GM03348 (cell line): ENCODE measurements at regions not wholly inside any gene's neighbourhood (a gene's known extent, or its start where the extent isn't known, plus 50 kb on each side); places are given as distances from the start of the nearest gene placed in this dataset.
"Not testable (repeated sequence)": the region's sequence is repeated elsewhere in the genome, so short reads cannot be mapped to it uniquely, and the experiment has no call there.

Source experiments
- DNase-seq: peaks from one replicate; pipeline ENCODE4 v3.0.0; 2012; ENCODE audit warnings: low spot score

DNA sequence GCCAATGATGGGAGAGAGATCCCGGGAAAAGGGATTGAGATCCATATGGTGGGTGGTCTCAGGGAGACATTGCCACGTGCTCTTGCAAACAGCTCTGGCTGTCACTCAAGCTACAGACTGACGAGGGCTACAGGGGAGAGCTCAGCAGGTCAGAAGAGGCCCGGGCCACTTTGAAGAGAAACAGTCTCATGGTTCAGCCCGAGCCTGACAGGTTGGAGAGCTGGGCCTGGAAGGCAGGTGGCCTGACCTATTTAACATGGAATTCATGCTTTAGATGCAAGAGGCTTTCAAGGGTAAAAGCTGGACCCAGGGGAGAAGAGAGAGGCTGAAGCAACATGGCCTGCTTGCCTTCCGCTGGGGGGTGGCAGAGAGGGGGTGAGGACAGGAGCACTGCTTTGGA lies 81.0 kb upstream of the BRD7 start:
- DNase-seq = no peak

DNA sequence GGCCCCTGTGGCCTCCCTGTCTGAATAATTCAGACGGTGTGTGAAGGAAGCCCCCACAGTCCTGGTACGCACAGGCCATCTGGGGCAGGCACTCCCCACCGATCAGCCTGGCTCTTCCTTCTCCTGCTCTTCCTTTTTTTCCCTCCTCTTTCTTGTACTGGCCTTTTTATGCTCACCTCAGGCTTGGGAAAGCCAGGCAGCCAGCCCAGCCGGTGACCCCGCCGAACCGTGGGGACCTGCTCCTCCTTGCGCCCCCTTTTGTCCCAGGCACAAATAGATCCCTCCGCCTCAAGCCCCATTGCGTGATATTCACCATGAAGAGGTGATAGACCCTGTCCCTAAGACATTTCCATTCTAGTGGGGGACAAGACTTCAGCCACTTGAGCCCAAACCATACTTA lies 80.2 kb upstream of the BRD7 start:
- DNase-seq = no peak

DNA sequence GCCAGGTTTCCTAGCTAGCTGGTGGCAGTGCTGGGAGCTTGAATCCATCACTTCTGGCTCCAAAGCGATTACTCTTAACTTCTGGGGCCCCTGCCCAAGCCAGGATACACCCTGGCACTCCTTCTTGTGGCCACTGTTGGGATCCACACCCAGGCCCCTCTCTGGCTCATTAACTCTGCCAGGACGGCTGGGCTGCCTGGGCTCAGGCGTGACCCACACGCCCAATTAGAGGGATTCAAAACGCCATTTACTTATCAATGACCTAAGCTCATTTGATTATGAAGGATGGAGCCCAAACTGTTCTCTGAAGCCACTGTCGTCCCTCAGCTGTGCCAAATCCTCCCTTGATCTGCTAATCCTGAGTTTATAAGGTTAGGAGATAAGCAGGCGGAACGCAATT lies 79.7 kb upstream of the BRD7 start:
- DNase-seq = no peak

DNA sequence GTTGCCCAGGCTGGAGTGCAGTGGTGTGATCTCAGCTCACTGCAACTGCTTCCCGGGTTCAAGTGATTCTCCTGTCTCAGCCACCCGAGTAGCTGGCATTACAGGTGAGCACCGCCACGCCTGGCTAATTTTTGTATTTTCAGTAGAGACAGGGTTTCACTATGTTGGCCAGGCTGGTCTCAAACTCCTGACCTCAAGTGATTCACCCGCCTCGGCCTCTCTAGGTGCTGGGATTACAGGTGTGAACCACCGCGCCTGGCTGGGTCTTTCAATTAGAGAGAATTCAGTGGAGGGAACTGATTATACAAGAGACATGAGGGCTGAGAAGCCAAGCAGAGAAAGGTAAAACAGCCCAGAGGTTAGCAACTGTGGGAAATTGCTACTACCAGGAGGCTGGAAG lies 78.6 kb upstream of the BRD7 start:
- DNase-seq = not testable (repeated sequence)

DNA sequence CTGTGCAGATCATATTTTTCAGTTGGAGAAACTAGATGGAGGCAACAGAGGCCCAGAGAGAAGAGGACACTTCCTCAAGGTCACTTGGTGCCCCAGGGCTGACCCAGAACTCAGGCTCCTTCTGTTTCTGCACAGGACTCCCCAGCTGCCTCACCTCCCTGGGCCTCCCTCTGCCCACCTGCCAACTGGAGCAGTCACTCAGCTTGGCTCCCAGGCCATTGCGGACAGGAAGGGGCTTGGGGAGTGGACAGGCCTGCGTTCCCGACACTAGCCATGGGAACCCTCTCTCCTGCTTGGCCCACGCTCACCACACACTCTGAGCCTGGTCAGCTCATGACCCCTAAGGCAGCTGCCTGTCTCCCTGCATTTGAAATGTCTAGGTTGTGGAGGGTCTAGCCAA lies 78.1 kb upstream of the BRD7 start:
- DNase-seq = no peak

DNA sequence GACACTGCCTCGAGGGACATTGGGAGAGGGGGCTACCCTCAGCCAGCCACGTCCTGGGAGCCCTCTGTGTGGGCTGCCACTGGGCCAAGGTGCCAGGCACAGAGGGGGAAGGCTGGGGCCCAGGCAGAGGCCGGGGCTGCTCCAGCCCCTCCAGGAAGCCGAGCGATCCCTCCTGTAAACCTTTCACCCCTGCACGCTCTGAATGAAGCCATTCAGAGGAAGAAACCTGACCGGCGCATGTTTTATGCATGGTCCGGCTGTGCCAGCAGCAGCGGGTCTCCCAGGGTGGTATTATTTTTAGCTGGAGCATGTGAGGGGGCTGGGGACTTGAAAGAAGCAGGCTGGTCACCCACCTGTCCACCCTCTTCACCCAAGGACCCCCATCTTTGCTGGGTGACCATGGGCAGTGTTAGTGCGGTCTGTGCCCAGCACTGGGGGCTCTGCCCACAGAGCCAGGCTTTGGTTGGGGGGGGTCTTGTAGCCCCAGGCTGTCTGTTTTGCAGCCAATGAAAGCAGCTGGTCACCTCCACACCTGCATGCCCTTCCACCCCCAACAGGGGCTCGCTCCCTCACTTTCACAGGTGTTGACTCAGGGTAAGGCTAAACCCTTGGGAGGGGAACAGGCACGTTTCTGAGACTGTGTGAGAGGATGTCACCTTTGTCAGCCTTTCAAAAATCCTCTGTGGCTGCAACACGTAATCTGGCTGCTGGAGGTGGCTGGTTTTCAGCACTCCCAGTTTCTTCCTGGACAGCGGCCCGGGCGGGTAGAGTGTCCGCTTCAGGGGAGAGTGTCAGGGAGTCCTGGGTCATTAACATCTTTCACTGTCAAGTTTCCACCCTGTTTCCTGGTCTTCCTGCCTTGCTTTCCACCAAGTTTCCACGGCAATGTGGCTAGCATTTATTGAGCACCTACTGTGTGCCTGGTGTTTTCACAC lies 77.1 kb upstream of the BRD7 start:
- no peak for DNase-seq

DNA sequence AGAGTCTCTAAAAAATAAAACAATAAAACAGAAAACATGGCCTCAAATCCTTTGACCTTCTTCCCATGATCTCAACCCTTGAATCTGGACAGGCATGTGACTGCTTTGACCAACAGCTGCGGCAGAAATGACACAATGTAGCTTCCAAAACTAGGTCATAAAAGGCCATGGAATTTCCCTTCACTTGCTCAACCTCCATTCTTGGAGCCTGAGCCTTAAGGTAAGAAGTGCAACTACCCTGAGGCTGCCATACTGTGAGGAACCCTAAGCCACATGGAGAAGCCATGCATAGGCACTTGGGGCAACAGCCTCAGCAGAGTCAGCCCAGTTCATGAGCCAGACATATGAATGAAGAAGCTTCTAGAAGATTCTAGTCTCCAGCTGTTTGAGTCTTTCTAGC lies 75.7 kb upstream of the BRD7 start:
- no peak for DNase-seq

DNA sequence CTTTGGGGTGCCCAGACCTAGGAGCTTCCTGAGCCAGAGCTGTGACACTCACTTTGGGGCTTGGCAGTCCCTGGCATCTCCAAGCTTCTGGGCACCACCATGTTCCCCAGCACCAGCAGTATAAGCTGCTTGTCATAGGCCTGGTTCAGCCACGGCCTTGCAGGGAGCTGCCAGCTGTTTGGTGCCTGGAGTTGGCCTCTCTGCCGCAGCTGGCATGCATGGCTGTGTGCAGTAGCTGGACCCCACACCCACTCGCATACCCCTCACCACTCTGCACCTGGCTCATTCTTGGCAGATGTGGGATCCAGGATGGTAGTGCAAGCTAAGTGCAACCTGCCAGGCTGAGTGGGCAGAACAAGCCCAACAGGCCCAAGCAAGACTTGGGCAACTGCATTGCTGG lies 73.4 kb upstream of the BRD7 start:
- DNase-seq = no peak

DNA sequence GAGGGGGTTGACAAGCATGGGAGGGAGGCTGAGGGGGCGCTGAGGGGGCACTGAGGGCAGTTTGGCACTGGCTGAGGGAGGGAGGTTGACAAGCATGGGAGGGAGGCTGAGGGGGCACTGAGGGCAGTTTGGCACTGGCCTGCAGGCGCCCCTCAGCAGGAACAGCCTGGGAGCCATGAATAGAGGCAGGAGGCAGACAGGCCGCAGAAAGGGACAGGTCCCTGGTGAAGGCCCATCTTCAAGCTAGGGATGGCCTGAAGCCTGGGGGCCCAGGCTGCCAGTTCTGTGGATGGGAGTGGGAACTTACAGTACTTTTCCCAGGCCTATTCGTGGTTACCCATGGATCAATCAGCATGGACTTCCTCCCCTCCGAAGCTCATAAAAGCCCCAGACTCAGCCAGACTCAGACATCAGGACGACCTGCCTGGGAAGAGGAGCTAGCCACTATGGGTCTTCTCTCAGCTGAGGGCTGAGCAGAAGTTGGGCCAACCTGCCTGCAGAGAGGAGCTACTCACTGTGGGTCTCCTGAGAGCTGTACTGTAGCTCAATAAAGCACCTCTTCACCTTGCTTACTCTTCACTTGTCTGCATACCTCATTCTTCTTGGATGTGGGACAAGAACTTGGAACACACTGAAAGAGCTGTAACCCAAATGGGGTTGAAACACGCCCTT lies 72.8 kb upstream of the BRD7 start:
- no peak for DNase-seq

DNA sequence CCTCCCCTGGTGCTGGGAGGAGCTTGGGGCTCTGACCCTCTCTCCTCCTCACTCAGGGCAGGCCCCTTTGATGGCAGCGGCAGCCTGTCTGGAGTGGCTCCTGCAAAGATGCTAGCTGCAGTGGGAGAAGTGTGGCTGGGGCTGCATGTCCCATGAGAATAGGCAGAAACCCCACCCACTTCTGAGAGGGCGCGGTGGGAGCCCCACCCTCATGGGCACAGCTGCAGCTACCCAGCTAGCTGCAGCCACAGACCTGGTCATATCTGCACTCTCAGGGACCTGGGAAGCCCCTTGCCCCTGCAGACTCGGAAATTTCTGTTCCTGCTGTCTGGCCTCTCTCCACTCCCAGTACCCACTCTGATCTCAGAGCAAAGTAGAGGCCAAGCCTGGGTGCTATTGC lies 72.2 kb upstream of the BRD7 start:
- DNase-seq = no peak

DNA sequence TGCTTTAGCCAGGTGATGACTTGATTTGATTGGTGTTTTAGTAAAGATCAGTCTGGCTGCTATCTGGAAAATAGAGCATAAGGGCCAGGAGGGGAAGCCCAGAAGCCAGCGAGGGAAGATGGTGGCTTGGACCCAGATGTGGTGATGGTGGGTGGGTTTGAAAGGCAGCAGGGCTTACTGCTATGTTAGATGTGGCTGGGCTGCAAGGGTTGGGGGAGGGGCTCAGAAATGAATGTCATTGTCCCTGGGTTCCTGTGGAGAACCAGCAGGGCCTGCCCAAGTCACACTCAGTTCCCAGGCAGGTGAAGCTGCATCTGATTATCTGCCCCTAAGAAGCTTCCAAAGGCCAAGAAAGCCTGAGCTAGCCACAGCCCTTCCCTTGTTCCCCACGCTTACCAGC lies 71.7 kb upstream of the BRD7 start:
- no peak for DNase-seq

DNA sequence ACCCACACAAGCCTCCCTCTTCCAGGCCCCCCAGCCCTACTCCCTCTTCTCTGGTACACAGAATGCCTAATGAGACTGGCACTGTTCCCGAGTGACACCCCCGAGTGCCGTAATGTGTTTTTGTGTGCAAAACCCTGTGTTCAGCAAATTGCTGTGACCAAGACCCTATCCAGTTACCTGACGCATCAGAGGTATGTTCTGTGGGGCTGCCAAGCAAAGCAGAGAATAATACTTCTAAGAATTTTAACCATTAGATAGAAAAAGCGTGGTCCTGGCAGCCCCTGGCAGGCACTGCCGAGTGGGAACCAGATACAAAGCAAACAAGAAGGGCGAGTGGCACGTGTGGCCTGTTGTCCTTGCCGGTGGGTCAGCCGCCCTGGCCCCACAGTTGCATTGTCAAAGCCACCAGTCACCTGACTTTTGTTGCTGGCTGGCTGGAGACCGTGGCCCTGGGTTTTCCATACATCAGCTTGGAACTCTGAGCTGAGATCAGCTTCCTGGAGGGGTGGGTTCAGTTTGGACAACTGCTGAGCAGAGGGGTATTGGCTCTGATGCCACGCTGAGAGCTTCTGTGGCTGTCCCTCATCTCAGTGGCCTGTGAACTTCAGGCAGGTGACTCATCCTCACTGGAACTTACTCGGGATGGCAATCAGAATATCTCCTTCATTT lies 69.1 kb upstream of the BRD7 start:
- DNase-seq = peak; percentile 1

DNA sequence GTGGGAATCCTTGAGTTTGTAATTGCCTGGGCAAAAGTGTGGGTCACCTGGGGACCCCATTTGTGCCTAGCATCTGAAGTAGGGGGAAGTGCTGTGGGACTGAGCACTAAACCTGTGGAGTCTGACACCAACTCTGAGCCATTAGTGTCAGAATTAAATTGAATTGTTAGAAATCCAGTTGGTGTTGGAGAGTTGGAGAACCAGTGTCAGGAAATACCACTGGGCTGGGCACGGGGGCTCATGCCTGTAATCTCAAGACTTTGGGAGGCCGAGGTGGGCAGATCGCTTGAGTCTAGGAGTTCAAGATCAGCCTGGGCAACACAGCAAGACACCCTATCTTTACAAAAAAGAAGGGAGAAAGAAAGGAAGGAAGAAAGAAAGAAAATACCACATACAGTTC lies 67.5 kb upstream of the BRD7 start:
- no peak for DNase-seq

DNA sequence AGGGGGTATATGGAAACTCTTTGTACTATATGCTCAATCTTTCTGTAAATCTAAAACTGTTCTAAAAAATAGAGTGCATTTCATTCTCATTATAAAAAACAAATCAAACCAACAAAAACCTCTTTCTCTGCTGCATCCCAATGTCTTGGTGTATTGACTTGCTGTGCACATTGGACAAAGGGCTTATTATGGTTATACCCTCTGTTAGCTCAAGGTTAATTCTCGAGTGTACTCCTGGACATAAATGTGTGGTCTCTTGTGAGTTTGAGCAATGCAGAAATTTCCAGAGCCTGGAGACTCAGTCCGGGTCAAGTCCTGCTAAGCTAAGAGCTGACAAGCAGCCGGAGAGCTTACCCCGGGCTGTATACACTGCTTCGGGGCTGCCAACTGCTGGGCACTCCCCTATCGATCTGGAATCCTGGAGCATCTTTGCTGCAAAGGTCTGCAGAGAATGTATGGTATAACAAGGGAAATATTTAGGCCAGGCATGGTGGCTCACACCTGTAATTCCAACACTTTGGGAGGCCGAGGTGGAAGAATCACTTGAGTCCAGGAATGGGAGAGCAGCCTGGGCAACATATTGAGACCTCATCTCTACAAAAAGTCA lies 66.2 kb upstream of the BRD7 start:
- DNase-seq = no peak

DNA sequence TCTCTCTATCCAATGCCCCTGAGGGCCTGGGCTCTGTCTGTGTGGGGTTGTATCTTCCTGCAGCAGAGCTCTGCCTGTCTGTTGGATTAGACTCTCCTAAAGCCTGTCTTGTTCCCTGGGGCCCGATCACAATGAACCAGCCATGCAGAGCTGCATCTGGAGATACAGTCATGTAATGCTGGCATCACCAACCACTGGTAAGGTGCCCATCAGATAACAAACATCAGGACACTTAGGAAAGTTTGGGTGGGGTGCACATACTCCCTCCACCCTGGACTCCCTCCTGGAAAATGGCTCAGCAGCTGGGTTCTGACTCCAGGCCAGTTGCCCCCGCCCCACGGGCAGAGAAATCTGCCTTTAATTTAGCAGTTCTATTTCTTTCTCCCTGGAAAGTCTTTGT lies 61.3 kb upstream of the BRD7 start:
- no peak for DNase-seq

DNA sequence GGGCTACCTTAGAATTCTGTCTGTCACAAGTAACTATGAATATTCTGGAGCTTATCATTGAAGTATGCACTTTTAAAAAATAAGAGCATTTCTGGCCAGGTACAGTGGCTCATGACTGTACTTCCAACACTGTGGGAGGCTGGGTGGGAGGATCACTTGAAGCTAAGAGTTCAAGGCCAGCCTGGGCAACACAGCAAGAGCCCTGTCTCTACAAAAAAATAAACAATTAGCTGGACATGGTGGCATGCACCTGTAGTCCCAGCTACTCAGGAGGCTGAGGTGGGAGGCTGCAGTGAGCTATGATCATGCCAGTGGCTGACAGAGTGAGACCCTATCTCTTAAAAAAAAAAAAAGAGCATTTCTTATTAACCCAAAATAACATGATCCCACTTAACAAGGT lies 60.0 kb upstream of the BRD7 start:
- no peak for DNase-seq

DNA sequence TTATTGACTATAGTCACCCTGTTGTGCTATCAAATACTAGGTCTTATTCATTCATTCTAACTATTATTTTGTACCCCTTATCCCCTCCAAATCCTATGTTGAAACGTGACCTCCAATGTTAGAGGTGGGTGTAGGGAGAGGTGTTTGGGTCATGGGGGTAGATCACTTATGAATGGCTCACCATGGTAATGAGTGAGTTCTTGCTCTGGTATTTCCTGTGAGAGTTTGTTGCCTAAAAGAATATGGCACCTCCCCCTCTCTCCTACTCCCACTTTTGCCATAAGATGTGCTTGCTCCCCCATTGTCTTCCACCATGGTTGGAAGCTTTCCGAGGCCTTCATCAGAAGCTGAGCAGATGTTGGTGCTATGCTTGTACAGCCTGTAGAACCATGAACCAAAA lies 59.3 kb upstream of the BRD7 start:
- no peak for DNase-seq

DNA sequence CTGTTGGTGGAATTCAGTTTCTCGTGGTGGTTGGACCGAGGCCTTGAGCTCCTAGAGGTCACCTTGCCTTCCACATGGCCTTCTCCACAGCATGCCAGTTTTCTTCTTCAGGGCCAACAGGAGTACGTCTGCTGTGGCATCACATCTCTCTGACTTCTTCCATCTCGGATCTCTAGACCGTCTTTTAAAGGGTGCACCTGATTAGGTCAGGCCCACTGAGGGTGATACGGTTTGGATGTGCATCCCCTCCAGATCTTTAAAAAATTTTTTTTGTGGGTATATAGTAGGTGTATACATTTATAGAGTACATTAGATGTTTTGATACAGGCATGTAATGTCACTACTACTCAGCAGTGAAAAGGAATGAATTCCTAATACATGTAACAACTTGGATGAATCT lies 58.3 kb upstream of the BRD7 start:
- no peak for DNase-seq

DNA sequence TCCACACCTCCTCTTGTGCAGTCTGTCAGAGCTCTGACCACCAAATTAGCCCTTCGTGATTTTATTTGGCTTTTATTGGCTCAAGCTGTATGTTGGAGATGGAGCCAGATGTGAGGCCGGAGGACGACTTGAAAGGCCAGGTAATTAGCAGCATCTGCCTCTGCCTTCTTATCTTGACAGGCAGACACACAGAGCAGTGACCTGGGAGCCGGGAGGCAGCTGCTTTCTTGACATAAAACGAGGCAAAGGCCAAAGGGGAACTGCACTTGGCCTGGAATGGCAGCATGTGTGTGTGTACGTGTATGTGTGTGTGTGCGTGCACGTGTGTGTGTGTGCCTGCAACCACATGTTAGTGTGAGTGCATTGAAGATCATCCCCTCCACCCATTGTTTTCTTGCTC lies 56.9 kb upstream of the BRD7 start:
- DNase-seq = no peak

DNA sequence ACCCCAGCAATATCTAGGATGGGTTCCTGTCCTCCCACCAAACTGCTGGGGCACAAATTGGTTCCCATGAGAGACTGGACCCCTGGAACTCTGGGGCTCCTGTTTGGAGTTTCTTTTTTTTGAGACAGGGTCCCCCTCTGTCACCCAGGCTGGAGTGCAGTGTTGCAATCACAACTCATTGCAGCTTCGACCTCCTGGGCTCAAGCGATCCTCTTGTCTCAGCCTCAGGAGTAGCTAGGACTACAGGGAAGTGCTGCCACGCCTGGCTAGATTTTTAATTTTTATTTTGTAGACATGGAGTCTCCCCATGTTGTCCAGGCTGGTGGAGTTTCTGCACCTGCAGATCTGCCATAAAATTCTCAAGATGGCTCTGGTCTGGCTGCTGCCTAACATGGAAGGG lies 56.3 kb upstream of the BRD7 start:
- DNase-seq = no peak

DNA sequence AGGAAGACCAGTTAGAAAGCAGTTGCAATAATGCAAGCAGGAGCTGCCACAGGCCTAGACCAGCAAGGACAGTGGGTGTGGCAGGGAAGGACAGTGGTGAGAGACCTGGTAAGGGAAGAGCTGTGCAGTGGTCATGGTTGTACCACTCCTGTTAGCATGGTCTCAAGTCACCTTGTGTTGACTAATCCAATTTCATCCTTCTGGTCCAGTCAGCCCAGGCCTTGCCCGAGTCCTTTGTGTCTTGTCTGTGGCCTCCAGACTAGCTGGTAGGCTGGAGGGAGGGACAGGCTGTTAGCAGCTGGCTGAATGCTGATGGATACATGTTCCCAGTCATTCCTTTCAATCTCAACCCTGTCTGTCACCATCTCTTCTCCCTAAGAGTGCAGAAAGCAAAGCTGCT lies 54.1 kb upstream of the BRD7 start:
- DNase-seq = no peak

DNA sequence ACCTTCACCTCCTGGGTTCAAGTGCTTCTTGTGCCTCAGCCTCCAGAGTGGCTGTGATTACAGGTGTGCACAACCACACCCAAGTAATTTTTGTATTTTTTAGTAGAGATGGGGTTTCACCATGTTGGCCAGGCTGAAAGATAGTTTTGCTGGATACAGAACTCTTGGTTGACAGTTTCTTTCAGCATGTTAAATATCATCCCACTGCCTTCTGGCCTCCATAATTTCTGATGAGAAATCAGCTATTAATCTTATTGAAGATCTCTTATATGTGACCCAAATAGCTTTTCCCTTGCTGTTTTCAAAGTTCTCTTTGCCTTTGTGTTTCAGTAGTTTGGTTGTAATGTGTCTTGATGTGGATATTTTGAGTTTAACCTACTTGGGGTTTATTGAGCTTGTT lies 50.3 kb upstream of the BRD7 start:
- no peak for DNase-seq
